ENCODE measurements at regions not wholly inside any gene's neighbourhood (a gene's known extent, or its start where the extent isn't known, plus 50 kb on each side); places are given as distances from the start of the nearest gene placed in this dataset.

GRCh38 chr13:39840201-39840600 is 184.7 kb downstream of the COG6 start:
- WGBS (ENCODE audit: insufficient coverage, low coverage, low lambda C conversion rate, missing lambda C conversion rate) = 62% methylated on average over 3 of the region's 3 CpGs
- TF ChIP-seq POLR2A (IDR thresholded peaks at IDR 0.05) = no peak
- TF ChIP-seq CTCF (IDR thresholded peaks at IDR 0.05) = no peak
- Histone ChIP-seq H3K27me3 (no peaks in the 10 kb centered on the region), H3K4me3 (no peak overlapping the region), H3K36me3 (no peaks in the 10 kb centered on the region), H3K27ac (no peak overlapping the region), H3K4me1 (no peaks in the 10 kb centered on the region), H3K9me3 (no peaks in the 10 kb centered on the region)
- DNase-seq (no peak), ATAC-seq (no peak)
- intact Hi-C loops (cut with DNase I) = no loop called here

- WGBS (ENCODE audit: insufficient coverage, low coverage, low lambda C conversion rate, missing lambda C conversion rate) = 34% methylated on average over 3 of the region's 3 CpGs
Observed at GRCh38 chr13:39847336-39847735, 191.9 kb downstream of the COG6 start.

GRCh38 chr13:39855236-39855635 is 199.8 kb downstream of the COG6 start:
- DNase-seq = no peak
- Histone ChIP-seq H3K27me3 (no peaks in the 10 kb centered on the region), H3K9me3 (no peaks in the 10 kb centered on the region), H3K4me1 (no peaks in the 10 kb centered on the region), H3K27ac (no peak overlapping the region), H3K36me3 (no peaks in the 10 kb centered on the region), H3K4me3 (no peak overlapping the region)
- 35% methylated on average over 4 of the region's 4 CpGs for WGBS (ENCODE audit: insufficient coverage, low coverage, low lambda C conversion rate, missing lambda C conversion rate)
- no peak for ATAC-seq
- TF ChIP-seq POLR2A (IDR thresholded peaks at IDR 0.05) = no peak
- TF ChIP-seq CTCF (IDR thresholded peaks at IDR 0.05) = no peak
- intact Hi-C loops (cut with DNase I) = no loop called here

More at GRCh38 chr13:39847336-39847735, 191.9 kb downstream of the COG6 start:
- DNase-seq = no peak
- ATAC-seq = no peak
- H3K4me3 ChIP-seq = no peak overlapping the region
- no peaks in the 10 kb centered on the region for H3K9me3 ChIP-seq
- intact Hi-C loops (cut with DNase I) = no loop called here
- no peak for TF ChIP-seq CTCF (IDR thresholded peaks at IDR 0.05)
- TF ChIP-seq POLR2A (IDR thresholded peaks at IDR 0.05) = no peak
- no peaks in the 10 kb centered on the region for H3K27me3 ChIP-seq
- H3K27ac ChIP-seq = no peak overlapping the region
- no peaks in the 10 kb centered on the region for H3K4me1 ChIP-seq
- no peaks in the 10 kb centered on the region for H3K36me3 ChIP-seq

- ATAC-seq (no peak), DNase-seq (no peak)
- no peaks in the 10 kb centered on the region for H3K36me3 ChIP-seq
- TF ChIP-seq POLR2A (IDR thresholded peaks at IDR 0.05) (no peak), CTCF (IDR thresholded peaks at IDR 0.05) (no peak)
- H3K27ac ChIP-seq = no peak overlapping the region
- H3K27me3 ChIP-seq = no peaks in the 10 kb centered on the region
- no CpG with 5 or more reads among the region's 8 CpGs for WGBS (ENCODE audit: insufficient coverage, low coverage, low lambda C conversion rate, missing lambda C conversion rate)
- H3K4me1 ChIP-seq = no peaks in the 10 kb centered on the region
- H3K4me3 ChIP-seq = no peak overlapping the region
- H3K9me3 ChIP-seq = no peaks in the 10 kb centered on the region
- intact Hi-C loops (cut with DNase I) = no loop called here
Observed at GRCh38 chr13:39856714-39857113, 201.3 kb downstream of the COG6 start.

- no peaks in the 10 kb centered on the region for H3K9me3 ChIP-seq
- DNase-seq (no peak), ATAC-seq (no peak)
- 67% methylated on average over 2 of the region's 2 CpGs for WGBS (ENCODE audit: insufficient coverage, low coverage, low lambda C conversion rate, missing lambda C conversion rate)
- no peaks in the 10 kb centered on the region for H3K4me1 ChIP-seq
- H3K36me3 ChIP-seq = no peaks in the 10 kb centered on the region
- TF ChIP-seq CTCF (IDR thresholded peaks at IDR 0.05) (no peak), POLR2A (IDR thresholded peaks at IDR 0.05) (no peak)
- no peak overlapping the region for H3K4me3 ChIP-seq
- no peaks in the 10 kb centered on the region for H3K27me3 ChIP-seq
- no peak overlapping the region for H3K27ac ChIP-seq
- intact Hi-C loops (cut with DNase I) = no loop called here
Observed at GRCh38 chr13:39858794-39859193, 203.3 kb downstream of the COG6 start.

Data from right lobe of liver (tissue), 6 donors.